GM12892 (cell line): ENCODE measurements at regions not wholly inside any gene's neighbourhood (a gene's known extent, or its start where the extent isn't known, plus 50 kb on each side); places are given as distances from the start of the nearest gene placed in this dataset.
"Not testable (repeated sequence)": the region's sequence is repeated elsewhere in the genome, so short reads cannot be mapped to it uniquely, and the experiment has no call there.

ENCODE experiments used
- POLR2A ChIP-seq: IDR thresholded peaks from 2 replicates; pipeline ENCODE4 v1.6.1; 2011; ENCODE audit warnings: low read depth, low read length, control low read depth
- POLR2AphosphoS5 ChIP-seq: IDR thresholded peaks from 2 replicates; pipeline ENCODE4 v1.6.1; 2011; ENCODE audit warnings: low read depth, low read length, control low read depth

DNA sequence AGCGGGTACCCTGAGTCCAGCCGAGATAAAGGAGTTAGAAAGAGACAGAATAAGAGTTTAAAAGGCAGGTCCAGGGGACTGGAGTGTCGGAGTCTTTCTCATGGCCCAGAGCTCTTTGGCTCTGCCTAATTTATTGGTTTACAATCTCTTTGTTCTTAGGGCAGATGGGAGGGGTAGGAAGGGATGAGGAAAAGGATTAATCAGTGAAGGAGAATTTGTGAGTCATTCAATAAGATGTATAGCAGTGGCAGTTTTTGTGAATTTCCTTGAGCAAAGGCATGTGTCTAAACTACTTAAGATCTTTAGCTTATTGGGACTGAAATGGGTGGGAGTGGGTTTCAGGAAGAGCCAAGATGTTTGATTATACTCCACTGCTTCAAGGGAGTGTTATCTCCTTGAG, 1671.7 kb downstream of the EFNA5 start:
- TF ChIP-seq POLR2AphosphoS5, POLR2A: not testable (repeated sequence)
